Head of caudate nucleus (tissue), 42 donors: ENCODE measurements at regions not wholly inside any gene's neighbourhood (a gene's known extent, or its start where the extent isn't known, plus 50 kb on each side); places are given as distances from the start of the nearest gene placed in this dataset.
"Not testable (repeated sequence)": the region's sequence is repeated elsewhere in the genome, so short reads cannot be mapped to it uniquely, and the experiment has no call there.

Experiments
- DNase-seq, 42 donors: peaks; one replicate each; pipeline versions ENCODE4 v3.0.0 to v3.0.0-alpha.2; 2020 to 2021; ENCODE audit warnings: mixed read lengths in 7 of 42
- intact Hi-C: fragments of 100-400 bp; cut with DNase I; formaldehyde crosslinking; loops from one replicate; pipeline ENCODE4 v1.15.0; 2022

DNA sequence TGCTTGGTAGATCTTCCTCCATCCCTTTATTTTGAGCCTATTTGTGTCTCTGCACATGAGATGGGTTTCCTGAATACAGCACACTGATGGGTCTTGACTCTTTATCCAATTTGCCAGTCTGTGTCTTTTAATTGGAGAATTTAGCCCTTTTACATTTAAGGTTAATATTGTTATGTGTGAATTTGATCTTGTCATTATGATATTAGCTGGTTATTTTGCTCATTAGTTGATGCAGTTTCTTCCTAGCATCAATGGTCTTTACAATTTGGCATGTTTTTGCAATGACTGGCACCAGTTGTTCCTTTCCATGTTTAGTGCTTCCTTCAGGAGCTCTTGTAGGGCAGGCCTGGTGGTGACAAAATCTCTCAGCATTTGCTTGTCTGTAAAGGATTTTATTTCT is 72.4 kb downstream of the HNRNPD start:
- DNase-seq, intact Hi-C loops: not testable (repeated sequence)

DNA sequence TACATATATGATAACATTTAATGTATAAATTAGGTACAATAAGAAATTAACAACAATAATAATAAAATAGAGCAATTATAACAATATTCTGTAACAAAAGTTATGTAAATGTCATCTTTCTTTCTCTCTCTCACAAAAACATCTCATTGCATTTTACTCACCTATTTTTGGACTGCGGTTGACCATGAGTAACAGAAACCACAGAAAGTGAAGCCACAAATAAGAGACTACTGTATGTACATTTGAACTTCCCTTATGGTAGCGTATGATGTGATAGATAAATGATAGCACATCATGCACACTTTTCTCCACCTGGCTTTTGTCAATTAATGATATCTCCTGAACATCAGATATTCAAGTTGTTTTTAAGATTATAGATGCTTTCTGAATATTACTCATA is 80.5 kb downstream of the HNRNPD start:
- intact Hi-C loops, result no loop called here
- DNase-seq, result no peak

DNA sequence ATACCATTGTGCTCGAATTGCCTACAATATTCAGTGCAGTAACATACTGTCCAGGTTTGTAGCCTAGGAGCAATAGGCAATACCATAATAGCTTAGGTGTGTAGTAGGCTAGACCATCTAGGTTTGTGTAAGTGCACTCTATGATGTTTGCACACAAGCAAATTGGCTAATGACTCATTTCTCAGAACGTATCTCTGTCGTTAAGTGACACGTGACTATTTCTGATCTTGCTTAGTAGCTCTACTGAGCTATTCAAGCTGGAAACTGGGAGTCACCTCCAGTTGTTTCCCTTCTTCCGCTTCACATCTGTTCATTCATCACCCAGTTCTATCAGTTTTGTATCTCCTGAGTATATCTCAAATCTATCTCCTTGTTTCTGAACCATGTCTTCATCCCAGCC is 86.1 kb downstream of the HNRNPD start:
- intact Hi-C loops, result loop anchor here (5.0 kb wide), 2 partner anchors 85 to 145 kb away; partner anchors contain the start of genes ENOPH1, HNRNPD and HNRNPDL
- no peak for DNase-seq

DNA sequence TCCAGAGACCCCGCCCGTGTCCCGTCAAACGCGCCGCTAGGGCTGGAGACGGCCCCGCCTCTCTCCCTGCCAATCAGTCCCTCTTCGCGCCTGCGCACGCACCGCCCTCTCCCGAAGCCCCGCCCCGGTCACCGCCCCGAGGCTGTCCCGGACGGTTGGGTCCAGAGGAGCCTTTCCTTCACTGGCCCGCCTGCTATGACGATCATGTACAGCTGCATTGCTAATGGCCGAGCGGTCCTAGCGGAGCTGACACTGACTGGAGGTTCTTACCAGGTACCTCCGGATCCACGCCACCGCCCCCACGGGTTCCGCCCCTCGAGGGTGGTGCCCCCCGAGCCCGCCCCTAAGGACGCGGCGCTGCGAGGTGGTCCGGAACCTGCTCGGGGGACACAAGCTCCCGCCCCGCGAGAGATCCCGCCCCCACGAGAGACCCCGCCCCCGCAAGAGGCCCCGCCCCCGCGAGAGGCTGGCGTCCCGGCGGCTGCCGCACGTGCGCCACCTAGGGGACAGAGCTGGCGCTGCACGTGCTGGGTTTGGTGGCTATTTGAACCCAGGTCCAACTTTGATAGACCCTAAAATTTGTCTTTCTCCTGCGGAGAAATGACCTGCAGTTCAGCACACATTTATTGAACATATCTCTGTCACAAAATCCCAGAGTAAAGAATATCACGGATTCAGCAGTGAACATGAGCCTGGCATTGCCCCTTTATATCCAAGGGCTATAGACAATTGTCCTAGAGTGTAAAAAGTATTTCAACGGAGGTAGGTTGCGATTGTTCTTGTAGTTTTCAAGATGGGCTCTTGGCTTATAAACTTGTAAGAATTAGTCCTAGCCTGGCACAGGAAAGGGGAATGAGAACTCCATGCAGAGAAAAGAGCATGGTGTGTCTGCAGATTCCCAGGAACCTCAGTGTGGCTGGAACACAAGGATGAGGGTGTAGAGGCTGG is 88.7 kb downstream of the HNRNPD start:
- intact Hi-C loops, result loop anchor here (5.0 kb wide), 2 partner anchors 87 to 147 kb away; partner anchors contain the start of genes ENOPH1, HNRNPD and HNRNPDL
- peak; percentile 98 to 100 (median 99) for DNase-seq

DNA sequence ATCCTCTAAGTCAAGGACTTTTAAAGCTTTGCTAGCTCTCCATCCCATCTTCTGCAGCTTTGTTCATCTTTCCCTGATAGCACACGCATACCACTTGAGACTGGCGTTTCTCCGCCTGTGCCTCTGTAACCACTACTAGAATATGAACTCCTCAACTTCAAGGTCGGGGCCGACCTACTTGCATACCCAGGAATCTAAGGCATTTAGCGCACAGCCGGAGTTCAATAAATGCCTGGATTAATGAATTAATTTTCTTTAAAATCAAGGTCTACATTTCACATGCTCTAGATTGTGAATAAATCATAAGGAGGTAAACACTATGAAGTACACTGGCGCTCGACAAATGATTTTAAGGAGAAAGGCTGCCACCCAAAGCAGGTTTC is 89.3 kb downstream of the HNRNPD start:
- intact Hi-C loops, result no loop called here
- peak in 6 of 42 donors; percentile 14 to 44 (median 18) for DNase-seq

DNA sequence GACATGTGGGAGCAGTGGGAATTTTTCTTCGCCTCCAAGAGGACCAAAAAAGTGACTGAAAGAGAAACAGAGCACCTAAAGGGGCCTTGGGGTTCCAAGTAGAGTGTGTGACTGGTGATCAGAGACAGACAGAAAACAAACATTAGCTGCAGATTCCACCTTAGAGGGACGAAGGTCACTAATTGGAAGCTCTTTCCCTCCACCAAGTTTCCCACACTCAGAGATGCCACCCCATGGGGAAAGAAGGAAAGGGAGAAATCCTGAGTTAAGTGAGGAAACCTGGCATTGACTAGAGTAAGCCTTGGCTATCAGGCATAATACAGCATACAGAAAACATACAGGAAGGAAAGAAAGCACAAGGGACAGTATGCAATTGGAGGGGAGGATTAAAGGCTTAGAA is 90.9 kb downstream of the HNRNPD start:
- intact Hi-C loops, result no loop called here
- DNase-seq, result no peak

DNA sequence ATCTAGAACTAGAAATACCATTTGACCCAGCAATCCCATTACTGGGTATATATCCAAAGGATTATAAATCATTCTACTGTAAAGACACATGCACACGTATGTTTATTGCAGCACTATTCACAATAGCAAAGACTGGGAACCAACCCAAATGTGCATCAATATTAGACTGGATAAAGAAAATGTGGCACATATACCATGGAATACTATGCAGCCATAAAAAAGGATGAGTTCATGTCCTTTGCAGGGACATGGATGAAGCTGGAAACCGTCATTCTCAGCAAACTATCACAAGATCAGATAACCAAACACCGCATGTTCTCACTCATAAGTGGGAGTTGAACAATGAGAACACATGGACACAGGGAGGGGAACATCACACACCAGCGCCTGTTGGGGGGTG is 94.2 kb downstream of the HNRNPD start:
- intact Hi-C loops, DNase-seq: not testable (repeated sequence)

DNA sequence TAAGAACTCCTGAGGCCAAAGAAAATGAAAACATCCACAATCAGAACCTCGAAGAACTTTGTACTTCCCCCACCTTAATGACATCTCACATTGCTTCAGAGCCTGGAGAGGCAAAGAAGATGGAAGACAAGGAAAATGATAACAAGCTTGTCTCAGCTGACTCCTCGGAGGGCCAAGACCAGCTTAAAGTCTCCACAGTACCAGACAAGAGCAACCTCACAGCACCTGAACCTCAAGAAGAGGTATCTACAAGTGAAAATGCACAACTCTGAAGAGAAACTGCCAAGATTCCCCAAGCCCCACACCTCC is 97.5 kb downstream of the HNRNPD start:
- DNase-seq, result no peak
- intact Hi-C loops, result no loop called here

DNA sequence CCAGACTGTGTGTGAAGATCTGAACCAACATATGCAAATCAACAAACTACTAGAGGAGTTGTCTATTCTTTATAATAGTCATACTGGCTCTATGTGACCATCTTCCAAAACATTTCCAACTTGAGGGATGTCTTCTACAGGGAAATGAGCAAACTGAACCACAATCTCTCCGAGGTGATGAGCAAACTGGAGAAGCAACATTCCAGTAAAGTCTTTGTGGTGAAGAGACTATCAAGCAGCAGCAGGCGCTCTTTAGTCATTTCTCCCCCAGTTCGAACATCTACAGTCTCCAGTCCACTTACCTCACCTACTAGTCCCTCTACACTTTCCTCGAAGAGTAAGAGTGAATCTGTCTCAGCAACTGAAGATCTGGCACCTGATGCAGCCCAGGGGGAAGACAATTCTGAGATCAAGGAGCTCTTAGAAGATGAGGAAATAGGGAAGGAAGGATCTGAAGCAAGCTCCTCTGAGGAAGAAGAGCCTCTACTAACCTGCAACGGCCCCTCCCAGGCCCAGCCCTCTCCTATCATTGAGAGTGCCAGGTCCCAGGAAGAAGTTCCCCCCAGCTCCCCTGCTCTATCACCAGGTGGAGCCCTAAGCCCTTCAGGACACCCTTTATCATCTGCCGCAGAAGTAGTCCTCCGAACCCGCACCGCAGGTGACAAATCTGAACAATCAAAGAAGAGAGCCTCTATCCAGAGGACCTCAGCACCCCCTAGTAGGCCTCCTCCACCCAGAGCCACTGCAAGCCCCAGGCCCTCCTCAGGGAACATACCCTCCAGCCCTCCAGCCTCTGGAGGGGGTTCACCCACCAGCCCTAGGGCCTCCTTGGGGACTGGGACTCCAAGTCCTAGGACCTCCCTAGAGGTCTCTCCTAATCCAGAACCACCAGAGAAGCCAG is 98.1 kb downstream of the HNRNPD start:
- DNase-seq, result no peak
- intact Hi-C loops, result no loop called here

DNA sequence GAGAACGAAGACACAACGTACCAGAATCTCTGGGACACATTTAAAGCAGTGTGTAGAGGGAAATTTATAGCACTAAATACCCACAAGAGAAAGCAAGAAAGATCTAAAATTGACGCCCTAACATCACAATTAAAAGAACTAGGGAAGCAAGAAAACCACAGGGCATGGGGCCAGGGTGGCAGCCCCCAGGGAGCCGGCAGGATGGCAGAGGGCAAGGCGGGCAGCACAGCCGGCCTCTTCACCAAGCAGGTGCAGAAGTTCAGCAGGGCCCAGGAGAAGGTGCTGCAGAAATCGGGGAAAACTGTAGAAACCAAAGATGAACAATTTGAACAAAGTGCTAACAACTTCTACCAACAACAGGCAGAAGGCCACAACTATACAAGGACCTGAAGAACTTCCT is 99.1 kb downstream of the HNRNPD start:
- intact Hi-C loops, DNase-seq: not testable (repeated sequence)

DNA sequence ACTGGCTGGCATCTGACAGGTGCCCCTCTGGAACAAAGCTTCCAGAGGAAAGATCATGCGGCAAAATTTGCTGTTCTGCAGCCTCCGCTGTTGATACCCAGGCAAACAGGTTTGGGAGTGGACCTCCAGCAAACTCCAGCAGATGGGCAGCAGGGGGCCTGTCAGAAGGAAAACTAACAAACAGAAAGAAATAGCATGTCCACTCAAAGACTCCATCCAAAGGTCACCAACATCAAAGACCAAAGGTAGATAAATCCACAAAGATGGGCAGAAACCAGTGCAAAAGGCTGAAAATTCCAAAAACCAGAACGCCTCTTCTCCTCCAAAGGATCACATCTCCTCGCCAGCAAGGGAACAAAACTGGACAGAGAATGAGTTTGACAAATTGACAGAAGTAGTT is 101.3 kb downstream of the HNRNPD start:
- intact Hi-C loops, DNase-seq: not testable (repeated sequence)

DNA sequence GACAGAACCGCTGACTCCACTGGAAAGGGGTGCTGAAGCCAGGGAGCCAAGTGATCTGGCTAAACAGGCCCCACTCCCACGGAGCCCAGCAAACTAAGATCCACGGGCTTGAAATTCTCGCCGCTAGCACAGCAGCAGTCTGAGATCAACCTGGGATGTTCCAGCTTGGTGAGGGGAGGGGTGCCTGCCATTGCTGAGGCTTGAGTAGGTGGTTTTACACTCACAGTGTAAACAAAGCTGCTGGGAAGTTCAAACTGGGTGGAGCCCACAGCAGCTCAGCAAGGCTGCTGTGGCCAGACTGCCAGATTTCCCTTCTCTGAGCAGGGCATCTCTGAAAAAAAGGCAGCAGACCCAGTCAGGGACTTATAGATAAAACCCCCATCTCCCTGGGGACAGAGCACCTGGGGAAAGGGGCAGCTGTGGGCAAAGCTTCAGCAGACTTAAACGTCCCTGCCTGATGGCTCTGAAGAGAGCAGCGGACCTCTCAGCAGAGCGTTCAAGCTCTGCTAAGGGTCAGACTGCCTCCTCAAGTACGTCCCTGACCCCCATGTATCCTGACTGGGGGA is 101.8 kb downstream of the HNRNPD start:
- DNase-seq, intact Hi-C loops: not testable (repeated sequence)

DNA sequence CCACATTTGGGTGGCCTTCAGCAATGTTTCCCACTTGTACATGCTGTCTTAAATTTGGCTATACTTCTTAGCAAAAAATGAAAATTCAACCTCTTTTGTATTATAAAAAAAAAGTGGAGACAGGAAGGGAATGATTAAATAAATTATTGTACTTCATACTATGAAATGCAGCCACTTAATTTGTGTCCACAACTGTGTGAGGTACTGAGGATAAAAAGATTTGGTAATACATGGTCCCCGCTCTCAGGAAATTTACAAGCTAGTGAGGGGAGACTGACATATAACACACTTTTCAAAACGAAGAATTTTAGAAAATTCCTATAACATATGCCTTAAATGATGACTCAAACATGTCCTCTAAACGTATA is 105.0 kb downstream of the HNRNPD start:
- intact Hi-C loops, result loop anchor here (5.0 kb wide), 2 partner anchors 802 to 862 kb away; no protein-coding TSS in a partner anchor
- DNase-seq, result no peak

DNA sequence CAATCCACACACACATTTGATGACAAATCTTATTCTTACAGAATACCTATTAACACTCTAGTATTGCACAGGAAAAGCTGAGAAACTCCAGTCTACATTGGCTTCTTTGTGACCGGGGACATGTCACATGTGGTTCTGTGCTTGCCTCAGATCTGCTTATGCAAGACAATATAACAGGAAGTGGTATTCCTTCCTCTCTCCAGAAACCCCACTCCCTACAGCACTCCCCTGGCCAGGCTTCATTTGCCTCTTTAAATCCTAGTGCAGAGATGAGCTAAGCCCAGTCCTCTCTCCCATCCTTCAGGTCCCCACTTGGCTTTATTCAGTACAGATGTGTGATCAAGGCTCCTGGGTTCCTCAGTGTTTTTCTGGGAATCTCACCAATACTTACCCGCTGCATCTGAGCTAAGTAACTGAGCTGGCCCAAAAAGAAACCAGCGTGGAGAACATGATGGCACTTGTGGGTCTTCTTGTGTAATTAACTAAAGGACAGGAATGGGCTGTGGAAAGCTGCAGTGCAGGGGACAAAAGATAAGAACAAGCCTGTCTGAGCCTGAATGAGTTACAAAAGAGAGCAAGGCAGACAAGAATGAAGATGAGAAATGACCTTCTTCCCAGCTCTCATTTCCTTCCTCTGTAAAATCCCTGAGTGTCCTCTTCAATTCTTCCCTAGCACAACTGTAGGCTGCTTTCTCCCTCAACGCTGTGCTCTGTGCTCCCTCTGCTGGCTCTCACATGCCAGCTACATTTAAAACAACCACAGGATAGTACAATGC is 105.6 kb downstream of the HNRNPD start:
- DNase-seq, result peak; percentile 14 to 86 (median 66)
- intact Hi-C loops, result loop anchor here (5.0 kb wide), 2 partner anchors 801 to 861 kb away; no protein-coding TSS in a partner anchor

DNA sequence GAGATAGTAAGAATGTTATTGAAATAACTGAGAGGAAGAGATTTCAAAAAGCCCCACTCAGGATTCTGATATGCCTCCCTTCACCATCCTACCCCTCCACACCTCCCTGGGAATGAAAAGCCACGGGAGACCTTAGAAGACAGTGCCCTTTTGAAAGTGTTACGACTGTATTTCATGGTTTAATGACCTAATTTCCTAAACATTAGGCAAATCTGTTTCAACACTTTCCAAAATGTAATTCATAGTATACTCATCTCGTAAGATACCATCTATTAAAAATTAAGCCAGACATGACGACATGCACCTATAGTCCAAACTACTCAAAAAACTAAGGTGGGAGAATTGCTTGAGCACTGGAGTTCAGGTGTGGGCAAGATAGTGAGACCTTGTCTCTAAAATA is 106.3 kb downstream of the HNRNPD start:
- intact Hi-C loops, result loop anchor here (5.0 kb wide), 2 partner anchors 800 to 860 kb away; no protein-coding TSS in a partner anchor
- no peak for DNase-seq

DNA sequence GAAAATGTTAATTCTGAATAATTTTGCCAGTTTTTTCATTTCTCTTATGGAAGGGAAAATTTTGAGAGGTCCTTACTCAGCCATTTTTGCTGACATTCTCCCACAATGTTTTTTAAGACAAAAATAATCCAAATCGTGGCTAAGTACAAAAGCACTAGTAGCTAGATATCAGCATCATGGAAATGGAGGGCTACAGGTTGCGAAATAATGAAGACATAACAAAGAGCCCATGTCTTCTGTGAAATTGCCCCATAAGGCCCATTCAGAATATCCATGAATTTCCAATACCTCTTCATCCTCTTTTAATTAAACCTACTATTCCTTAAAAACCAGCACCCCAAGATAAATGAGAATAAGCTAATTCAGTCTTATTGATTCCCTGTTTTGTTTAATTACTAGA is 107.4 kb downstream of the HNRNPD start:
- no peak for DNase-seq
- intact Hi-C loops, result loop anchor here (5.0 kb wide), 2 partner anchors 799 to 859 kb away; no protein-coding TSS in a partner anchor

DNA sequence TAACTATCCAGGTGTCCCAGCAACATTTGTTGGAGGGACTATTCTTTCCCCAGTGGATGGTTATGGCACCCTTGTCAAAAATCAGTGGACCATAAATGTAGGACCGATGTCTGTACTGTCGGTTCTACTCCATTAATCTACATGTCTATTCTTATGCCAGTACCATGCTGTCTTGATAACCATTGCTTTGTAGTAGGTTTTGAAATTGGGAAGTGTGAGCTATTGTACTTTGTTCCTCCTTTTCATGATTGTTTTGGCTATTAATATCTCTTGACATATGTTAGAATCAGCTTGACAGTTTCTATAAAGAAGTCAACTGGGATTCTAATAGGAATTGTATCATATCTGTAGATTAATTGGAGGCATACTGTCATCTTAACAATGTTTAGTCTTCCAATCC is 112.7 kb downstream of the HNRNPD start:
- DNase-seq, result no peak
- intact Hi-C loops, result no loop called here

DNA sequence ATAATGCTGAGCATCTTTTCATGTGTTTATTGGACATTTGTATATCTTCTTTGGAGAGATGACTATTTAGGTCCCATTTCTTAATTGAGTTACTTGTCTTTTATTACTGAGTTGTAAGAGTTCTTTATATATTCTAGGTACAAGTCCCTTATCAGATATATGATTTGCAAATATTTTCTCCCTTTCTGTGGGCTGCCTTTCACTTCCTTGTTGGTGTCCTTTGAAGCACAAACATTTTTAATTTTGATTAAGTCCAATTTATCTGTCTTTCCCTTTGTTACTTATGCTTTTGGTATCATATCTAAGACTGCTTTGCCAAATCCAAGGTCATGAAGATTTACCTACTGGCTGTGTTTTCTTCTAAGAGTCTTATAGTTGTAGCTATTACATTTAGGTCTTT is 113.2 kb downstream of the HNRNPD start:
- intact Hi-C loops, result no loop called here

DNA sequence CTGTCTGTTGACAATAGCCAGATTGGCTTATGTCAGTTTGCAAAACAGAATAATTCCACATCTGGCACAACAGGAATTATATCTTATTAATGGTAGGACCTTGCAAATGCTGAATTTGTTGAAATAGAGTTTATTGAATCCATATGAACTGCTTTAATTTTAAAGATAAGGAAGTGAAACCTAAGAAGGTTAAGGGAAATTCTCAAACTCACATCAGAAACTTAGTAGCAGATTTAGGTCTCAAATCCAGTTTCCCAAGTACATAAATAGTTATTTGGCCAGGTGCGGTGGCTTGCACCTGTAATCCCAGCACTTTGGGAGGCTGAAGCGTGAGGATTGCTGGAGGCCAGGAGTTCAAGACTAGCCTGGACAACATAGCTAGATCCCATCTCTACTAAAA is 117.1 kb downstream of the HNRNPD start:
- intact Hi-C loops, result no loop called here
- no peak for DNase-seq

More for the DNA sequence above, 113.2 kb downstream of the HNRNPD start:
- DNase-seq, result no peak
